Heart left ventricle (tissue), 16 donors: ENCODE measurements at regions not wholly inside any gene's neighbourhood (a gene's known extent, or its start where the extent isn't known, plus 50 kb on each side); places are given as distances from the start of the nearest gene placed in this dataset.

Experiments used
- ATAC-seq, 4 donors: fragments of 200-7000 bp; cut with Tn5 transposase; one replicate each; pipeline ENCODE4 v1.9.1; 2020 to 2022; ENCODE audit warnings: moderate library complexity in 4 of 4, mild to moderate bottlenecking in 3 of 4, moderate number of reproducible peaks in 1 of 4
- DNase-seq, 5 donors: peaks; one replicate each; pipeline ENCODE4 v3.0.0-alpha.2; 2020
- H3K27ac ChIP-seq, 12 donors: fragments of 200-600 bp; sonication (generic) in 4 of 12; one replicate each; pipeline versions ENCODE4 v1.5.0 to v1.8.0; 2016 to 2022; ENCODE audit warnings: mild to moderate bottlenecking in 2 of 12
- H3K27me3 ChIP-seq, 9 donors: fragments of 200-600 bp; sonication (generic) in 2 of 9; one replicate each; pipeline versions ENCODE4 v1.5.1 to v1.8.0; 2016 to 2022; ENCODE audit warnings: mild to moderate bottlenecking in 3 of 9
- H3K36me3 ChIP-seq, 9 donors: fragments of 200-600 bp; sonication (generic) in 2 of 9; one replicate each; pipeline versions ENCODE4 v1.5.0 to v1.8.0; 2018 to 2022; ENCODE audit warnings: mild to moderate bottlenecking in 2 of 9
- H3K4me1 ChIP-seq, 12 donors: fragments of 200-600 bp; sonication (generic) in 4 of 12; one replicate each; pipeline versions ENCODE4 v1.5.0 to v1.8.0; 2016 to 2022; ENCODE audit warnings: mild to moderate bottlenecking in 3 of 12
- H3K4me3 ChIP-seq, 12 donors: fragments of 200-600 bp; sonication (generic) in 4 of 12; one replicate each; pipeline versions ENCODE4 v1.5.0 to v1.8.0; 2017 to 2022; ENCODE audit warnings: mild to moderate bottlenecking in 9 of 12, moderate library complexity in 4 of 12
- H3K9me3 ChIP-seq, 12 donors: fragments of 200-600 bp; sonication (generic) in 4 of 12; one replicate each; pipeline versions ENCODE4 v1.5.0 to v1.8.0; 2016 to 2022; ENCODE audit warnings: mild to moderate bottlenecking in 1 of 12
- CTCF ChIP-seq, 12 donors: fragments of 200-600 bp; sonication (generic) in 4 of 12; IDR thresholded peaks; one replicate each; pipeline versions ENCODE4 v1.5.0 to v1.8.0; 2018 to 2022; ENCODE audit warnings: antibody characterized with exemption in 12 of 12, mild to moderate bottlenecking in 5 of 12
- POLR2A ChIP-seq, 2 donors: fragments of 450-650 bp; IDR thresholded peaks; one replicate each; pipeline ENCODE4 v1.6.1; 2017; ENCODE audit warnings: antibody characterized with exemption in 2 of 2, mild to moderate bottlenecking in 2 of 2, moderate library complexity in 2 of 2
- WGBS, 4 donors: extraction: QIAGEN DNeasy Blood & Tissue Kit in 2 of 4; methylation state at CpG; one replicate each; pipeline versions ENCODE4 v1.1.5 to v1.1.7; 2013 to 2018; 5-methylcytosine and 5-hydroxymethylcytosine counted together
- intact Hi-C, 10 donors: fragments of 100-400 bp; cut with DNase I; formaldehyde crosslinking; loops; one replicate each; pipeline versions ENCODE4 v1.11.1 to v1.14.2; 2022
- donor health status: ischemic (EF 13 %, LVEDD 7.1; RV severe dilation, severe dysfunction).
- donor health status: healthy with polysubstance abuse.
- donor health status: DM: no; HTN: yes; CAD: no.
- donor health status: DM: no; HTN: no; CAD: no.
- donor health status: ischemic (EF 25% LVEDD 6.9; RV normal size, moderate dysfunction).
- donor health status: ischemic (EF 25% LVEDD 5.7; RV mildly dilated, moderate dysfunction).
- donor health status: healthy.
- donor health status: DM: yes; HTN: yes; CAD: no.
- donor health status: ischemic (EF 35%, LVEDD 5.7; RV mildly dilated, moderate dysfunction).
- donor health status: nonischemic (EF 11% LVEDD 7.7; RV severe dilation, severe dysfunction).
- donor health status: DM: yes; HTN: yes; CAD: no.
- donor health status: PGD.
- donor health status: ischemic (EF 29% LVEDD 5.4; RV normal size, mild dysfunction).
- donor health status: nonischemic (EF 23%, LVEDD 6.1; RV moderate dilation, normal function).

GRCh38 chr9:1198085-1198484, 147.9 kb downstream of the DMRT2 start:
- DNase-seq (no peak), ATAC-seq (no peak)
- Histone ChIP-seq H3K27ac (no peak overlapping the region), H3K4me1 (peaks cover 0 to 9% (median 0%) of the 10 kb centered on the region in 12 donors), H3K27me3 (no peaks in the 10 kb centered on the region), H3K4me3 (no peak overlapping the region), H3K36me3 (no peaks in the 10 kb centered on the region), H3K9me3 (no peaks in the 10 kb centered on the region)
- TF ChIP-seq POLR2A (IDR thresholded peaks at IDR 0.05) = no peak
- TF ChIP-seq CTCF (IDR thresholded peaks at IDR 0.05) = no peak
- intact Hi-C loops = no loop called here
- 67 to 95% (median 77%) methylated on average over 1 of the region's 1 CpG for WGBS, 4 donors

- intact Hi-C loops = no loop called here
- TF ChIP-seq CTCF (IDR thresholded peaks at IDR 0.05) (no peak), POLR2A (IDR thresholded peaks at IDR 0.05) (no peak)
- peak overlapping the region in 2 of 12 donors; percentile 60 to 81 for H3K27ac ChIP-seq
- no peaks in the 10 kb centered on the region for H3K9me3 ChIP-seq
- 21 to 31% (median 27%) methylated on average over 2 to 3 of the region's 3 CpGs for WGBS, 4 donors
- H3K4me3 ChIP-seq = no peak overlapping the region
- peak; percentile 82 to 96 (median 93) for ATAC-seq
- peaks cover 0 to 12% (median 0%) of the 10 kb centered on the region in 12 donors for H3K4me1 ChIP-seq
- H3K27me3 ChIP-seq = no peaks in the 10 kb centered on the region
- peak in 3 of 5 donors; percentile 10 to 84 (median 51) for DNase-seq
- H3K36me3 ChIP-seq = no peaks in the 10 kb centered on the region
Measured at GRCh38 chr9:1200847-1201251, 150.7 kb downstream of the DMRT2 start.

GRCh38 chr9:1201262-1201661, 151.1 kb downstream of the DMRT2 start:
- Histone ChIP-seq H3K27me3 (no peaks in the 10 kb centered on the region), H3K4me1 (peaks cover 0 to 12% (median 0%) of the 10 kb centered on the region in 12 donors), H3K4me3 (no peak overlapping the region), H3K36me3 (no peaks in the 10 kb centered on the region), H3K9me3 (no peaks in the 10 kb centered on the region), H3K27ac (peak overlapping the region in 3 of 12 donors; percentile 49 to 81 (median 60))
- DNase-seq (no peak), ATAC-seq (peak in 3 of 4 donors; percentile 20 to 63 (median 23))
- intact Hi-C loops = no loop called here
- 34 to 66% (median 45%) methylated on average over 2 of the region's 2 CpGs for WGBS, 4 donors
- TF ChIP-seq CTCF (IDR thresholded peaks at IDR 0.05) (no peak), POLR2A (IDR thresholded peaks at IDR 0.05) (no peak)

GRCh38 chr9:1201901-1202300, 151.7 kb downstream of the DMRT2 start:
- no peaks in the 10 kb centered on the region for H3K36me3 ChIP-seq
- TF ChIP-seq CTCF (IDR thresholded peaks at IDR 0.05) = no peak
- no peak for TF ChIP-seq POLR2A (IDR thresholded peaks at IDR 0.05)
- ATAC-seq (no peak), DNase-seq (no peak)
- no peak overlapping the region for H3K4me3 ChIP-seq
- WGBS, 4 donors = 71 to 79% (median 74%) methylated on average over 8 of the region's 8 CpGs
- H3K27ac ChIP-seq = peak overlapping the region in 2 of 12 donors; percentile 49 to 81
- peaks cover 0 to 12% (median 0%) of the 10 kb centered on the region in 12 donors for H3K4me1 ChIP-seq
- H3K9me3 ChIP-seq = no peaks in the 10 kb centered on the region
- no peaks in the 10 kb centered on the region for H3K27me3 ChIP-seq
- intact Hi-C loops = no loop called here
